Astrocyte of the cerebellum (primary cell): ENCODE measurements at regions not wholly inside any gene's neighbourhood (a gene's known extent, or its start where the extent isn't known, plus 50 kb on each side); places are given as distances from the start of the nearest gene placed in this dataset.
"Not testable (repeated sequence)": the region's sequence is repeated elsewhere in the genome, so short reads cannot be mapped to it uniquely, and the experiment has no call there.

ENCODE experiments used
- DNase-seq: peaks from one replicate; pipeline ENCODE4 v3.0.0-alpha.2; 2011; ENCODE audit warnings: low read depth
- H3K4me3 ChIP-seq: 2 replicates; pipeline ENCODE4 v1.5.1; 2011; ENCODE audit warnings: mild to moderate bottlenecking, low read depth, low read length, moderate library complexity
- CTCF ChIP-seq: IDR thresholded peaks from 2 replicates; pipeline ENCODE4 v1.5.1; 2012; ENCODE audit warnings: low read length, low read depth, moderate library complexity, mild to moderate bottlenecking; ENCODE audit errors: missing control alignments
- in situ Hi-C: cut with HindIII; loops from 2 replicates; pipeline ENCODE4 v1.10.0; 2017; ENCODE audit warnings: low sequenced_read_pairs

- no peak for DNase-seq
- H3K4me3 ChIP-seq, result no peak overlapping the region
- no peak for TF ChIP-seq CTCF
- in situ Hi-C loops, result no loop called here
These were observed 575.2 kb upstream of the SYNCRIP start for GRCh38 chr6:86217906-86218305.

GRCh38 chr6:86215323-86215722 is 572.6 kb upstream of the SYNCRIP start:
- in situ Hi-C loops, result no loop called here
- no peak for TF ChIP-seq CTCF

GRCh38 chr6:86205980-86206379 is 563.3 kb upstream of the SYNCRIP start:
- H3K4me3 ChIP-seq, result no peak overlapping the region
- no peak for TF ChIP-seq CTCF
- in situ Hi-C loops, result no loop called here
- no peak for DNase-seq

More at GRCh38 chr6:86215323-86215722, 572.6 kb upstream of the SYNCRIP start:
- DNase-seq, result no peak
- H3K4me3 ChIP-seq, result no peak overlapping the region

- in situ Hi-C loops, result no loop called here
- TF ChIP-seq CTCF, result no peak
- no peak for DNase-seq
- H3K4me3 ChIP-seq, result no peak overlapping the region
These were observed 560.4 kb upstream of the SYNCRIP start for GRCh38 chr6:86203044-86203443.

GRCh38 chr6:86193821-86194220 is 551.1 kb upstream of the SYNCRIP start:
- TF ChIP-seq CTCF, result no peak
- in situ Hi-C loops, result no loop called here
- H3K4me3 ChIP-seq, result no peak overlapping the region
- no peak for DNase-seq

GRCh38 chr6:86192123-86192522 is 549.4 kb upstream of the SYNCRIP start:
- in situ Hi-C loops, result no loop called here
- H3K4me3 ChIP-seq, result no peak overlapping the region
- no peak for DNase-seq
- peak; percentile 4 for TF ChIP-seq CTCF

- DNase-seq, in situ Hi-C loops, H3K4me3 ChIP-seq: not testable (repeated sequence)
These were observed 532.5 kb upstream of the SYNCRIP start for GRCh38 chr6:86175149-86175548.
